Suprapubic skin (tissue), 4 donors: ENCODE measurements at regions not wholly inside any gene's neighbourhood (a gene's known extent, or its start where the extent isn't known, plus 50 kb on each side); places are given as distances from the start of the nearest gene placed in this dataset.
"Not testable (repeated sequence)": the region's sequence is repeated elsewhere in the genome, so short reads cannot be mapped to it uniquely, and the experiment has no call there.

ENCODE experiments used
- DNase-seq, 2 donors: peaks; one replicate each; pipeline ENCODE4 v3.0.0-alpha.2; 2019; ENCODE audit warnings: low spot score in 2 of 2
- H3K27ac ChIP-seq: fragments of 200-600 bp; sonication (generic); one replicate; pipeline ENCODE4 v1.5.1; 2019
- H3K27me3 ChIP-seq: fragments of 200-600 bp; sonication (generic); one replicate; pipeline ENCODE4 v1.5.1; 2019
- H3K36me3 ChIP-seq: fragments of 200-600 bp; sonication (generic); one replicate; pipeline ENCODE4 v1.5.1; 2019
- H3K4me1 ChIP-seq: fragments of 200-600 bp; sonication (generic); one replicate; pipeline ENCODE4 v1.5.1; 2019
- H3K4me3 ChIP-seq: fragments of 200-600 bp; sonication (generic); one replicate; pipeline ENCODE4 v1.5.1; 2019; ENCODE audit warnings: mild to moderate bottlenecking
- H3K9me3 ChIP-seq: fragments of 200-600 bp; sonication (generic); one replicate; pipeline ENCODE4 v1.5.1; 2019
- CTCF ChIP-seq, 2 donors: fragments of 200-600 bp in 1 of 2; fragments of 450-650 bp in 1 of 2; sonication (generic) in 1 of 2; IDR thresholded peaks; one replicate each; pipeline ENCODE4 v1.5.1; 2016 to 2019; ENCODE audit warnings: antibody characterized with exemption in 2 of 2, mild to moderate bottlenecking in 1 of 2, moderate library complexity in 1 of 2
- EP300 ChIP-seq: sonication (generic); formaldehyde crosslinking; IDR thresholded peaks from one replicate; pipeline ENCODE4 v1.6.1; 2017; ENCODE audit warnings: antibody characterized with exemption
- POLR2A ChIP-seq, 2 donors: fragments of 450-650 bp; IDR thresholded peaks; one replicate each; pipeline ENCODE4 v1.6.1; 2017; ENCODE audit warnings: antibody characterized with exemption in 2 of 2, mild to moderate bottlenecking in 2 of 2, moderate library complexity in 2 of 2
- POLR2AphosphoS5 ChIP-seq, 3 donors: sonication (generic); formaldehyde crosslinking; IDR thresholded peaks; one replicate each; pipeline ENCODE4 v1.6.1; 2017; ENCODE audit warnings: antibody characterized with exemption in 3 of 3
- WGBS: methylation state at CpG from one replicate; pipeline ENCODE4 v1.1.5; 2018; 5-methylcytosine and 5-hydroxymethylcytosine counted together

GRCh38 chr4:114040319-114041116, 61.1 kb upstream of the ARSJ start:
- H3K27ac ChIP-seq, result no peak overlapping the region
- 54% methylated on average over 3 of the region's 3 CpGs for WGBS

DNA sequence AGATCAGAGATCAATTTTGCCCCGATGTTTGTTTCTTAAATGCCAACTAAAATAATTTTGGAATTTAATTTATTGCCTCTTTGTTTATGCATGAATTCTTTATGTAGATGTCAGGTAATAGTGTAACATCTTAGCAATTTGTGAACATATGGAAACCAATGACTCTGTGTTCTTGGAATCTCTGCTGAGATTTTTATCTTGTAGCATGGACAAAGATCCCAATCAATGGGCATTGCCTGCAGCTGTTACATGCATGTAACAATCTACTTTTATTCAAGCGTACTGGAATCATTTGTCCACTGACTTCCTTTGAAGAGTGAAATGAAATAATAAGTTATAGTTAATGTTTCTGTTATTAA, 61.6 kb upstream of the ARSJ start:
- 58% methylated on average over 2 of the region's 2 CpGs for WGBS
- Histone ChIP-seq H3K27ac (no peak overlapping the region), H3K9me3 (no peaks in the 10 kb centered on the region), H3K4me3 (no peak overlapping the region), H3K36me3 (no peaks in the 10 kb centered on the region), H3K4me1 (no peaks in the 10 kb centered on the region), H3K27me3 (no peaks in the 10 kb centered on the region)
- DNase-seq, result no peak
- no peak for TF ChIP-seq POLR2AphosphoS5 (IDR thresholded peaks at IDR 0.05)
- TF ChIP-seq POLR2A (IDR thresholded peaks at IDR 0.05), result no peak
- TF ChIP-seq EP300, result no peak
- no peak for TF ChIP-seq CTCF (IDR thresholded peaks at IDR 0.05)

More at GRCh38 chr4:114040319-114041116, 61.1 kb upstream of the ARSJ start:
- Histone ChIP-seq H3K36me3 (no peaks in the 10 kb centered on the region), H3K4me1 (no peaks in the 10 kb centered on the region), H3K4me3 (no peak overlapping the region), H3K9me3 (no peaks in the 10 kb centered on the region), H3K27me3 (no peaks in the 10 kb centered on the region)
- no peak for DNase-seq
- TF ChIP-seq POLR2A (IDR thresholded peaks at IDR 0.05) (no peak), EP300 (no peak), POLR2AphosphoS5 (IDR thresholded peaks at IDR 0.05) (no peak), CTCF (IDR thresholded peaks at IDR 0.05) (no peak)

- Histone ChIP-seq H3K27ac (no peak overlapping the region), H3K27me3 (no peaks in the 10 kb centered on the region), H3K9me3 (no peaks in the 10 kb centered on the region), H3K4me1 (no peaks in the 10 kb centered on the region), H3K4me3 (no peak overlapping the region), H3K36me3 (no peaks in the 10 kb centered on the region)
- no peak for TF ChIP-seq CTCF (IDR thresholded peaks at IDR 0.05)
- no peak for TF ChIP-seq POLR2A (IDR thresholded peaks at IDR 0.05)
- TF ChIP-seq EP300, result no peak
- TF ChIP-seq POLR2AphosphoS5 (IDR thresholded peaks at IDR 0.05), result no peak
- DNase-seq, result no peak
Measured at GRCh38 chr4:114043116-114043515, 63.7 kb upstream of the ARSJ start.

DNA sequence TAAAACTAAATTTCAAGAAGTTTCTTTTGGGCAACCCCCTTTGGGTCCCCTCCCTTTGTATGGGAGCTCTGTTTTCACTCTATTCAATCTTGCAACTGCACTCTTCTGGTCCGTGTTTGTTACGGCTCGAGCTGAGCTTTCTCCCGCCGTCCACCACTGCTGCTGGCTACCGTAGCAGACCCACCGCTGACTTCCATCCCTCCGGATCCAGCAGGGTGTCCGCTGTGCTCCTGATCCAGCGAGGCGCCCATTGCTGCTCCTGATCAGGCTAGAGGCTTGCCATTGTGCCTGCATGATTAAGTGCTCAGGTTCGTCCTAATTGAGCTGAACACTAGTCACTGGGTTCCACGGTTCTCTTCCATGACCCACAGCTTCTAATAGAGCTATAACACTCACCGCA, 64.9 kb upstream of the ARSJ start:
- WGBS, result 97% methylated on average over 14 of the region's 14 CpGs
- H3K4me3 ChIP-seq, H3K36me3 ChIP-seq, DNase-seq, H3K27me3 ChIP-seq, H3K27ac ChIP-seq, H3K9me3 ChIP-seq, H3K4me1 ChIP-seq: not testable (repeated sequence)

GRCh38 chr4:114046331-114046730, 66.9 kb upstream of the ARSJ start:
- H3K27me3 ChIP-seq, result no peaks in the 10 kb centered on the region
- DNase-seq, result no peak
- H3K4me1 ChIP-seq, result no peaks in the 10 kb centered on the region
- TF ChIP-seq POLR2A (IDR thresholded peaks at IDR 0.05) (no peak), EP300 (no peak), POLR2AphosphoS5 (IDR thresholded peaks at IDR 0.05) (no peak), CTCF (IDR thresholded peaks at IDR 0.05) (no peak)
- no peak overlapping the region for H3K4me3 ChIP-seq
- no peak overlapping the region for H3K27ac ChIP-seq
- 65% methylated on average over 3 of the region's 3 CpGs for WGBS
- no peaks in the 10 kb centered on the region for H3K36me3 ChIP-seq
- no peaks in the 10 kb centered on the region for H3K9me3 ChIP-seq

- not testable (repeated sequence) for H3K4me3 ChIP-seq, H3K9me3 ChIP-seq, DNase-seq, H3K4me1 ChIP-seq, H3K27me3 ChIP-seq, H3K36me3 ChIP-seq, H3K27ac ChIP-seq
- WGBS, result 78% methylated on average over 3 of the region's 3 CpGs
Measured at GRCh38 chr4:114048154-114048553, 68.7 kb upstream of the ARSJ start.
